Peyer's patch (tissue), 4 donors: ENCODE measurements at regions not wholly inside any gene's neighbourhood (a gene's known extent, or its start where the extent isn't known, plus 50 kb on each side); places are given as distances from the start of the nearest gene placed in this dataset.
A peak's percentile ranks its signal among the peaks of the same experiment; 100 is the strongest.
"Not testable (repeated sequence)": the region's sequence is repeated elsewhere in the genome, so short reads cannot be mapped to it uniquely, and the experiment has no call there.

Source experiments
- DNase-seq, 3 donors: peaks; one replicate each; pipeline ENCODE4 v3.0.0-alpha.2; 2017 to 2019
- H3K27ac ChIP-seq, 4 donors: fragments of 200-600 bp; sonication (generic); one replicate each; pipeline ENCODE4 v1.5.1; 2016 to 2019
- H3K27me3 ChIP-seq, 2 donors: fragments of 200-600 bp; sonication (generic); one replicate each; pipeline ENCODE4 v1.5.1; 2019
- H3K36me3 ChIP-seq, 3 donors: fragments of 200-600 bp; sonication (generic); one replicate each; pipeline ENCODE4 v1.5.1; 2016 to 2019
- H3K4me1 ChIP-seq, 4 donors: fragments of 200-600 bp; sonication (generic); one replicate each; pipeline ENCODE4 v1.5.1; 2016 to 2019
- H3K4me3 ChIP-seq, 4 donors: fragments of 200-600 bp; sonication (generic); 1 replicate in 3 of 4; 2 replicates in 1 of 4; pipeline ENCODE4 v1.5.1; 2016 to 2019; ENCODE audit warnings: mild to moderate bottlenecking in 1 of 4
- H3K9me3 ChIP-seq, 4 donors: fragments of 200-600 bp; sonication (generic); one replicate each; pipeline ENCODE4 v1.5.1; 2016 to 2019; ENCODE audit warnings: mild to moderate bottlenecking in 1 of 4

DNA sequence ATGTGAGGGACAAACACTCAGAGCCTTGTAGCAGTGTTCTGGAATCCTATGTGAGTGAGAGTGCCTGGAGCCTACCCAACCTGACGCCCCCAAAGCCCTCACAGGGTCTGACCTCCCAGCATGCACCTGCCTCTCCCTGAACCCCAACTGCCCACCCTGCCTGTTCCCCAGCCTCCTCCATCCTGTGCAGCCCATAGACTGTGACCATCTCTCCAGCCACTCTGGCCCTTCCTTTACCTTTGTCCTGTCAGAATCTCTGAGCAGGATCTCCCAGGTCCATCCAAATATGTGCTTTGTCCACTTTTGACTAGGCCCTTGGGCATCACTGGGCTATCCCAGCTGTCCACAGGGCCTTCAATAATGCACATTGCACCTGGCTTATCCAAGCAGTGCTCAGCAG is 1159.8 kb upstream of the TPTE start:
- DNase-seq = peak in 1 of 3 donors; percentile 15

DNA sequence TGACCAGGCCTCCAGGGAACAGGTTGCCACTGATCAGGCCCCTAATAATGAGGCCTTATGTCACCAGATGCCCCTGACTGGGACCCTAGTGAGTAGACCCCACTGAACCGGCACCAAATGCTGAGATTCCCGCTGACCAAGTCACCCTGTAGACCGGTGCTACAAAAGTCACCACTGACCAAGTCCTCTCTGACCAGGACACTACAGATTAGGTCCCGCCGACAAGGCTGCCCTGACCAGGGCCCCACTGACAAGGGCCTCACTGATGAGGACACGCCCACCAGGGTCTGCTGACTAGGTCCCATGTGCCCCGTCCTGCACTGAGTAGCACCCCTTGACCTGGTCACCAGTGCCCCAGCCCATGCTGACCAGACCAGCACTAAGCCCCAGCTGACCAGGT is 1159.1 kb upstream of the TPTE start:
- DNase-seq = peak in 2 of 3 donors; percentile 18 to 47
- not testable (repeated sequence) for H3K27ac ChIP-seq, H3K36me3 ChIP-seq, H3K27me3 ChIP-seq, H3K9me3 ChIP-seq, H3K4me3 ChIP-seq, H3K4me1 ChIP-seq

More for the DNA sequence above, 1159.8 kb upstream of the TPTE start:
- not testable (repeated sequence) for H3K4me3 ChIP-seq, H3K4me1 ChIP-seq, H3K9me3 ChIP-seq, H3K27ac ChIP-seq, H3K27me3 ChIP-seq, H3K36me3 ChIP-seq

DNA sequence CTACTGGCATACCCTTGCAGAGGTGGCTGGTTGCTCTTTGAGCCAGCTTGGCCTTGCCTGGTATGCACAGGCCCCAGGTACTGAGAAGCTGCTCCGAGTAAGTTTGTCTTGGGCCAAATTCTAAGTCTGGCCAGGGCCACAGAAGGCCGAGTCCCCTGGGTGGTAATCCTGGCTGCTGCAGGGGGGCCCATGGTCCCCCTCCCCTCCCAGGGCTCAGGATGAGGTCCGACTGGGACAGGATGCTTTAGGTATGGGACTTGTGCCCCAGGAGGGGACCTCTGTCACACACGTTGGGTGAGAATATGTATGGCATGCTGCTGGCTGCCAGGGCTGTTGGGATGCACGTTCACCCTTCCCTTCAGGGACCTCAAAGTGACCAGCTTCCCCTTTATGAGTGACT is 1155.6 kb upstream of the TPTE start:
- not testable (repeated sequence) for DNase-seq, H3K4me3 ChIP-seq

DNA sequence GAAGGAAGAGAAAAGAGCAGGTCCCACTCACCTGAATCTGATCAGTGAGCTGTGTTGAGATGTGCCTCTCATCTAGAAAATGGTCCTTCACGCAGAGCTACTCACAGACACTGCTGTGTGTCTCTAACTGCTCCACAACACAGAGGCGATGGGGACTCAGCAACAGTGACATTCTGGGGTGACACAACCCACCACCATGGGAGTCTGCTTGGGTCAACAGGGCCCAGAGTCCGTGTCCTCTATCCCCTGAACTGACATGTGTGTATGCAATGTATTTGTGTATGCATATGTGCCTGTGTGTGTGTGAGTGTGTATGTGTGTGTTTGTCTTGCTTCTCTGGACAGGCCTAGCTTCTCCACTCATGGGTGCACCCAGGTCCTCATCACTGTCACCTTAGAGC is 1154.8 kb upstream of the TPTE start:
- not testable (repeated sequence) for H3K36me3 ChIP-seq, DNase-seq, H3K4me3 ChIP-seq, H3K27ac ChIP-seq, H3K27me3 ChIP-seq, H3K9me3 ChIP-seq, H3K4me1 ChIP-seq

More for the DNA sequence above, 1155.6 kb upstream of the TPTE start:
- H3K4me1 ChIP-seq, H3K9me3 ChIP-seq, H3K27me3 ChIP-seq, H3K36me3 ChIP-seq, H3K27ac ChIP-seq: not testable (repeated sequence)
